WTC11 (cell line): ENCODE measurements at regions not wholly inside any gene's neighbourhood (a gene's known extent, or its start where the extent isn't known, plus 50 kb on each side); places are given as distances from the start of the nearest gene placed in this dataset.

Experiments
- ATF1 ChIP-seq: sonication (generic); formaldehyde crosslinking; IDR thresholded peaks from 2 replicates; pipeline ENCODE4 v1.8.1; 2023; ENCODE audit warnings: mild to moderate bottlenecking, moderate library complexity, missing genetic modification reagents
- ESRRA ChIP-seq: sonication (generic); formaldehyde crosslinking; IDR thresholded peaks from 2 replicates; pipeline ENCODE4 v1.8.1; 2022; ENCODE audit warnings: mild to moderate bottlenecking, missing genetic modification reagents, borderline replicate concordance
- JUN ChIP-seq: sonication (generic); formaldehyde crosslinking; IDR thresholded peaks from 2 replicates; pipeline ENCODE4 v1.8.0; 2023; ENCODE audit warnings: mild to moderate bottlenecking, missing genetic modification reagents
- TEAD1 ChIP-seq: sonication (generic); formaldehyde crosslinking; IDR thresholded peaks from 2 replicates; pipeline ENCODE4 v1.8.0; 2022; ENCODE audit warnings: mild to moderate bottlenecking, missing genetic modification reagents
- TEAD4 ChIP-seq: sonication (generic); formaldehyde crosslinking; IDR thresholded peaks from 2 replicates; pipeline ENCODE4 v1.8.0; 2022; ENCODE audit warnings: mild to moderate bottlenecking, missing genetic modification reagents
- ZNF232 ChIP-seq: sonication (generic); formaldehyde crosslinking; IDR thresholded peaks from 2 replicates; pipeline ENCODE4 v1.8.0; 2022; ENCODE audit warnings: mild to moderate bottlenecking, missing genetic modification reagents
- ZNF263 ChIP-seq: sonication (generic); formaldehyde crosslinking; IDR thresholded peaks from 2 replicates; pipeline ENCODE4 v1.8.1; 2022; ENCODE audit warnings: low read depth, mild to moderate bottlenecking, moderate library complexity, missing genetic modification reagents
- TF ChIP-seq, protein P1 (sequence below): fragments of 200-600 bp; IDR thresholded peaks from 2 replicates; pipeline ENCODE4 v1.8.0; 2022; ENCODE audit warnings: antibody characterized with exemption
- TF ChIP-seq, protein P2 (sequence below): sonication (generic); formaldehyde crosslinking; IDR thresholded peaks from 2 replicates; pipeline ENCODE4 v1.8.1; 2023; ENCODE audit warnings: mild to moderate bottlenecking, missing genetic modification reagents
- TF ChIP-seq, protein P3 (sequence below): sonication (generic); formaldehyde crosslinking; IDR thresholded peaks from 2 replicates; pipeline ENCODE4 v1.8.1; 2022; ENCODE audit warnings: low read depth, mild to moderate bottlenecking, moderate library complexity, missing genetic modification reagents, borderline replicate concordance
- TF ChIP-seq, protein P4 (sequence below): sonication (generic); formaldehyde crosslinking; IDR thresholded peaks from 2 replicates; pipeline ENCODE4 v1.8.1; 2022; ENCODE audit warnings: mild to moderate bottlenecking, moderate library complexity, missing genetic modification reagents

DNA sequence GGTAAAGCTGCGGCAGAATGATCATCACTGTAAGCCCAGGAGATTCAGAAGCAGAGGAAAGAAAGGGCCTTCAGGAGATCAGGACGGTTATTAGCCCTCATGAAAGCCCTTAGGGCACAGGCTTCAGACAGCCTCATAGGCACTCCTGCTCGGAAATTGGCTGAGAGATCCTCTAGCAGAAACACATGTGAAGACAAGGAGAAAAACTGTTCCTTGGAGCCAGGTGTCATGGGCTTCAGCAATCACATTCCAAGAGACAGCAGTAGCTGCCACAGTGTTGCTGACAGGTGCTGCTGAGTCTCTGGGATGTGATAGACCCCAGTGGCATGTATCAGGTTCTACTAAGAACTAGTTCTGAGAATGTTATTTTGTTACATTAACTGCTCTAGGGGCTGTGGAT is 88.8 kb upstream of the DYRK2 start:
- TF ChIP-seq, protein P1, sequence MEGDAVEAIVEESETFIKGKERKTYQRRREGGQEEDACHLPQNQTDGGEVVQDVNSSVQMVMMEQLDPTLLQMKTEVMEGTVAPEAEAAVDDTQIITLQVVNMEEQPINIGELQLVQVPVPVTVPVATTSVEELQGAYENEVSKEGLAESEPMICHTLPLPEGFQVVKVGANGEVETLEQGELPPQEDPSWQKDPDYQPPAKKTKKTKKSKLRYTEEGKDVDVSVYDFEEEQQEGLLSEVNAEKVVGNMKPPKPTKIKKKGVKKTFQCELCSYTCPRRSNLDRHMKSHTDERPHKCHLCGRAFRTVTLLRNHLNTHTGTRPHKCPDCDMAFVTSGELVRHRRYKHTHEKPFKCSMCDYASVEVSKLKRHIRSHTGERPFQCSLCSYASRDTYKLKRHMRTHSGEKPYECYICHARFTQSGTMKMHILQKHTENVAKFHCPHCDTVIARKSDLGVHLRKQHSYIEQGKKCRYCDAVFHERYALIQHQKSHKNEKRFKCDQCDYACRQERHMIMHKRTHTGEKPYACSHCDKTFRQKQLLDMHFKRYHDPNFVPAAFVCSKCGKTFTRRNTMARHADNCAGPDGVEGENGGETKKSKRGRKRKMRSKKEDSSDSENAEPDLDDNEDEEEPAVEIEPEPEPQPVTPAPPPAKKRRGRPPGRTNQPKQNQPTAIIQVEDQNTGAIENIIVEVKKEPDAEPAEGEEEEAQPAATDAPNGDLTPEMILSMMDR: no peak
- TF ChIP-seq TEAD4 (CRISPR knock-in tag) (no peak), JUN (no peak), ZNF263 (CRISPR knock-in tag) (no peak), ESRRA (CRISPR knock-in tag) (no peak), ZNF232 (CRISPR knock-in tag) (no peak), ATF1 (CRISPR knock-in tag) (no peak), TEAD1 (no peak)
- TF ChIP-seq, protein P2, sequence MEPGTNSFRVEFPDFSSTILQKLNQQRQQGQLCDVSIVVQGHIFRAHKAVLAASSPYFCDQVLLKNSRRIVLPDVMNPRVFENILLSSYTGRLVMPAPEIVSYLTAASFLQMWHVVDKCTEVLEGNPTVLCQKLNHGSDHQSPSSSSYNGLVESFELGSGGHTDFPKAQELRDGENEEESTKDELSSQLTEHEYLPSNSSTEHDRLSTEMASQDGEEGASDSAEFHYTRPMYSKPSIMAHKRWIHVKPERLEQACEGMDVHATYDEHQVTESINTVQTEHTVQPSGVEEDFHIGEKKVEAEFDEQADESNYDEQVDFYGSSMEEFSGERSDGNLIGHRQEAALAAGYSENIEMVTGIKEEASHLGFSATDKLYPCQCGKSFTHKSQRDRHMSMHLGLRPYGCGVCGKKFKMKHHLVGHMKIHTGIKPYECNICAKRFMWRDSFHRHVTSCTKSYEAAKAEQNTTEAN: no peak
- TF ChIP-seq, protein P3, sequence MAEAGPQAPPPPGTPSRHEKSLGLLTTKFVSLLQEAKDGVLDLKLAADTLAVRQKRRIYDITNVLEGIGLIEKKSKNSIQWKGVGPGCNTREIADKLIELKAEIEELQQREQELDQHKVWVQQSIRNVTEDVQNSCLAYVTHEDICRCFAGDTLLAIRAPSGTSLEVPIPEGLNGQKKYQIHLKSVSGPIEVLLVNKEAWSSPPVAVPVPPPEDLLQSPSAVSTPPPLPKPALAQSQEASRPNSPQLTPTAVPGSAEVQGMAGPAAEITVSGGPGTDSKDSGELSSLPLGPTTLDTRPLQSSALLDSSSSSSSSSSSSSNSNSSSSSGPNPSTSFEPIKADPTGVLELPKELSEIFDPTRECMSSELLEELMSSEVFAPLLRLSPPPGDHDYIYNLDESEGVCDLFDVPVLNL (CRISPR knock-in tag): no peak
- TF ChIP-seq, protein P4, sequence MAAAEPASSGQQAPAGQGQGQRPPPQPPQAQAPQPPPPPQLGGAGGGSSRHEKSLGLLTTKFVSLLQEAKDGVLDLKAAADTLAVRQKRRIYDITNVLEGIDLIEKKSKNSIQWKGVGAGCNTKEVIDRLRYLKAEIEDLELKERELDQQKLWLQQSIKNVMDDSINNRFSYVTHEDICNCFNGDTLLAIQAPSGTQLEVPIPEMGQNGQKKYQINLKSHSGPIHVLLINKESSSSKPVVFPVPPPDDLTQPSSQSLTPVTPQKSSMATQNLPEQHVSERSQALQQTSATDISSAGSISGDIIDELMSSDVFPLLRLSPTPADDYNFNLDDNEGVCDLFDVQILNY (CRISPR knock-in tag): no peak
